Esophagus muscularis mucosa (tissue), 4 donors: ENCODE measurements at regions not wholly inside any gene's neighbourhood (a gene's known extent, or its start where the extent isn't known, plus 50 kb on each side); places are given as distances from the start of the nearest gene placed in this dataset.

Experiments used
- EP300 ChIP-seq: sonication (generic); formaldehyde crosslinking; IDR thresholded peaks from one replicate; pipeline ENCODE4 v1.6.1; 2017; ENCODE audit warnings: antibody characterized with exemption
- POLR2AphosphoS5 ChIP-seq, 2 donors: sonication (generic); formaldehyde crosslinking; IDR thresholded peaks; one replicate each; pipeline ENCODE4 v1.6.1; 2017; ENCODE audit warnings: antibody characterized with exemption in 2 of 2
- TF ChIP-seq, protein P1 (sequence below), 3 experiments: fragments of 200-600 bp in 2 of 3; fragments of 450-650 bp in 1 of 3; sonication (generic) in 2 of 3; IDR thresholded peaks; one replicate each; pipeline ENCODE4 v1.5.1; 2017 to 2019; ENCODE audit warnings: antibody characterized with exemption in 3 of 3, mild to moderate bottlenecking in 2 of 3, moderate library complexity in 1 of 3

DNA sequence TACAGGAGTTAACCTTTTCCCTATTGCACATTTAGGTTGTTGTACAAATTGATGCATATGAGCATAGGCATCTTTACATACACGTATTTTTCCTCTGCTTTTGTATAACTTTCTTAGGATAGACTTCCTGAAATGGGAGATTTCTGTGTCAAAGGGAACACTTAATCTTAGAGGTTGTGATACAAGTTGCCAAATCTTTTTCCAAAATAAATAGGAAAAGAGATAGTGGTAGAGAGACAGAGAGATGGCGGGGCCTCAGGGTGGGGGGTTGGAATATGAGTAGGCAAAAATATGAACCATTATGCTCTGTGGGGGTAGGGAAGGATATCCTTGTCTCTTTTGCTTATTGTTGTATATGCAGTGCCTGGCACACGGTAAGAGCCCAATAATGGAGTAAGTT, 70.7 kb upstream of the UBE2E1 start:
- TF ChIP-seq, protein P1, sequence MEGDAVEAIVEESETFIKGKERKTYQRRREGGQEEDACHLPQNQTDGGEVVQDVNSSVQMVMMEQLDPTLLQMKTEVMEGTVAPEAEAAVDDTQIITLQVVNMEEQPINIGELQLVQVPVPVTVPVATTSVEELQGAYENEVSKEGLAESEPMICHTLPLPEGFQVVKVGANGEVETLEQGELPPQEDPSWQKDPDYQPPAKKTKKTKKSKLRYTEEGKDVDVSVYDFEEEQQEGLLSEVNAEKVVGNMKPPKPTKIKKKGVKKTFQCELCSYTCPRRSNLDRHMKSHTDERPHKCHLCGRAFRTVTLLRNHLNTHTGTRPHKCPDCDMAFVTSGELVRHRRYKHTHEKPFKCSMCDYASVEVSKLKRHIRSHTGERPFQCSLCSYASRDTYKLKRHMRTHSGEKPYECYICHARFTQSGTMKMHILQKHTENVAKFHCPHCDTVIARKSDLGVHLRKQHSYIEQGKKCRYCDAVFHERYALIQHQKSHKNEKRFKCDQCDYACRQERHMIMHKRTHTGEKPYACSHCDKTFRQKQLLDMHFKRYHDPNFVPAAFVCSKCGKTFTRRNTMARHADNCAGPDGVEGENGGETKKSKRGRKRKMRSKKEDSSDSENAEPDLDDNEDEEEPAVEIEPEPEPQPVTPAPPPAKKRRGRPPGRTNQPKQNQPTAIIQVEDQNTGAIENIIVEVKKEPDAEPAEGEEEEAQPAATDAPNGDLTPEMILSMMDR (IDR thresholded peaks at IDR 0.05), result no peak
- TF ChIP-seq EP300 (no peak), POLR2AphosphoS5 (IDR thresholded peaks at IDR 0.05) (no peak)
